ENCODE measurements at regions not wholly inside any gene's neighbourhood (a gene's known extent, or its start where the extent isn't known, plus 50 kb on each side); places are given as distances from the start of the nearest gene placed in this dataset.

GRCh38 chr22:49500076-49500460 lies 327.6 kb downstream of the BRD1 start:
- ChIA-PET CTCF (no interaction called here), POLR2A (no interaction called here)
- intact Hi-C loops (cut with micrococcal nuclease; ENCODE audit: unreplicated experiment), result no loop called here
- H3K36me3 ChIP-seq (ENCODE audit: control insufficient read depth, insufficient read depth, low read length), result no peaks in the 10 kb centered on the region
- in situ Hi-C loops (cut with HindIII; ENCODE audit: low pct_unique_long_range_greater_than_20kb, low sequenced_read_pairs), result no loop called here
- no peak for TF ChIP-seq POLR2AphosphoS5 (IDR thresholded peaks at IDR 0.05; ENCODE audit: low read depth, low read length)
- TF ChIP-seq TCF7L2 (IDR thresholded peaks at IDR 0.05; ENCODE audit: low read depth, low read length), result no peak
- no peak for TF ChIP-seq SIN3A (IDR thresholded peaks at IDR 0.05; ENCODE audit: borderline replicate concordance, insufficient read depth, low read depth, low read length)
- TF ChIP-seq, protein P1, sequence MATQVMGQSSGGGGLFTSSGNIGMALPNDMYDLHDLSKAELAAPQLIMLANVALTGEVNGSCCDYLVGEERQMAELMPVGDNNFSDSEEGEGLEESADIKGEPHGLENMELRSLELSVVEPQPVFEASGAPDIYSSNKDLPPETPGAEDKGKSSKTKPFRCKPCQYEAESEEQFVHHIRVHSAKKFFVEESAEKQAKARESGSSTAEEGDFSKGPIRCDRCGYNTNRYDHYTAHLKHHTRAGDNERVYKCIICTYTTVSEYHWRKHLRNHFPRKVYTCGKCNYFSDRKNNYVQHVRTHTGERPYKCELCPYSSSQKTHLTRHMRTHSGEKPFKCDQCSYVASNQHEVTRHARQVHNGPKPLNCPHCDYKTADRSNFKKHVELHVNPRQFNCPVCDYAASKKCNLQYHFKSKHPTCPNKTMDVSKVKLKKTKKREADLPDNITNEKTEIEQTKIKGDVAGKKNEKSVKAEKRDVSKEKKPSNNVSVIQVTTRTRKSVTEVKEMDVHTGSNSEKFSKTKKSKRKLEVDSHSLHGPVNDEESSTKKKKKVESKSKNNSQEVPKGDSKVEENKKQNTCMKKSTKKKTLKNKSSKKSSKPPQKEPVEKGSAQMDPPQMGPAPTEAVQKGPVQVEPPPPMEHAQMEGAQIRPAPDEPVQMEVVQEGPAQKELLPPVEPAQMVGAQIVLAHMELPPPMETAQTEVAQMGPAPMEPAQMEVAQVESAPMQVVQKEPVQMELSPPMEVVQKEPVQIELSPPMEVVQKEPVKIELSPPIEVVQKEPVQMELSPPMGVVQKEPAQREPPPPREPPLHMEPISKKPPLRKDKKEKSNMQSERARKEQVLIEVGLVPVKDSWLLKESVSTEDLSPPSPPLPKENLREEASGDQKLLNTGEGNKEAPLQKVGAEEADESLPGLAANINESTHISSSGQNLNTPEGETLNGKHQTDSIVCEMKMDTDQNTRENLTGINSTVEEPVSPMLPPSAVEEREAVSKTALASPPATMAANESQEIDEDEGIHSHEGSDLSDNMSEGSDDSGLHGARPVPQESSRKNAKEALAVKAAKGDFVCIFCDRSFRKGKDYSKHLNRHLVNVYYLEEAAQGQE (IDR thresholded peaks at IDR 0.05; ENCODE audit: insufficient read depth in 1 of 2, low read depth in 2 of 2, low read length in 1 of 2), result no peak
- TF ChIP-seq, protein P2, sequence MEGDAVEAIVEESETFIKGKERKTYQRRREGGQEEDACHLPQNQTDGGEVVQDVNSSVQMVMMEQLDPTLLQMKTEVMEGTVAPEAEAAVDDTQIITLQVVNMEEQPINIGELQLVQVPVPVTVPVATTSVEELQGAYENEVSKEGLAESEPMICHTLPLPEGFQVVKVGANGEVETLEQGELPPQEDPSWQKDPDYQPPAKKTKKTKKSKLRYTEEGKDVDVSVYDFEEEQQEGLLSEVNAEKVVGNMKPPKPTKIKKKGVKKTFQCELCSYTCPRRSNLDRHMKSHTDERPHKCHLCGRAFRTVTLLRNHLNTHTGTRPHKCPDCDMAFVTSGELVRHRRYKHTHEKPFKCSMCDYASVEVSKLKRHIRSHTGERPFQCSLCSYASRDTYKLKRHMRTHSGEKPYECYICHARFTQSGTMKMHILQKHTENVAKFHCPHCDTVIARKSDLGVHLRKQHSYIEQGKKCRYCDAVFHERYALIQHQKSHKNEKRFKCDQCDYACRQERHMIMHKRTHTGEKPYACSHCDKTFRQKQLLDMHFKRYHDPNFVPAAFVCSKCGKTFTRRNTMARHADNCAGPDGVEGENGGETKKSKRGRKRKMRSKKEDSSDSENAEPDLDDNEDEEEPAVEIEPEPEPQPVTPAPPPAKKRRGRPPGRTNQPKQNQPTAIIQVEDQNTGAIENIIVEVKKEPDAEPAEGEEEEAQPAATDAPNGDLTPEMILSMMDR (IDR thresholded peaks at IDR 0.05), result no peak
- H3K4me1 ChIP-seq (ENCODE audit: control insufficient read depth, insufficient read depth, low read length), result peaks cover 5% of the 10 kb centered on the region; the same call in 1 of the 2 replicates
- H3K4me3 ChIP-seq (ENCODE audit: low read depth in 2 of 2, low read length in 2 of 2), result no peak overlapping the region
- no peaks in the 10 kb centered on the region for H3K9me3 ChIP-seq (ENCODE audit: control insufficient read depth, insufficient read depth, low read depth, low read length)
- DNase-seq (ENCODE audit: low read depth, low spot score) (no peak), ATAC-seq (no peak)
- no peaks in the 10 kb centered on the region for H3K27me3 ChIP-seq (ENCODE audit: control insufficient read depth, insufficient read depth, low read length)
- BruUV-seq (replicated peaks), result no TSS peak
- no peak overlapping the region for H3K27ac ChIP-seq (ENCODE audit: low read length)

DNA sequence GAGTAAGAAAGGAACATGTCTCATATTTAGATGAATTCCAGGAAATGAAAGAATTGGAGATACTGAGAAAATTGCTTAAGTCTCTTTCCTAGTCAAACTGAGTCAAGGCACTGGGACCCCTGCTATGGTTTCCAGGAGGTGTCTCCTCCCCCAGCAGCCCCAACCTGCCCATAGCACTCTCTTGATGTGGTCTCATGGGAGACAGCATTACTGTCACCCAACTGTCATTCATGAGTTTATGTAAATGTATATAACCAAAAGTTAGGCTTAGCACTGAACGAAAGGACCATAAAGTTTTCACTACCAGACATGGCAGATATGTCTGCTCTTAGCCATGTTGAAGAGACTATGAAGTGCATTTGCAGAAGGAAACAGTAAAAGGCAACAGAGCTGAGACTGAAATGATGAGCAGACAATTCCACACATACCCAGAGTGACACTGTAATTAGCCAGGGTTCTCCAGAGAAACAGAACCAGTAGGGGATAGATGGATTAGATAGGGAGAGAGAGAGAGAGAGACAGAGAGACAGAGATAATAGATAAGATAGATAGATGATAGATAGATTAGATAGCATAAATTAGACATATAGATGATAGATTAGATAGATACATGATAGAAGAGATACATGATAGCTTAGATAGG lies 328.1 kb downstream of the BRD1 start:
- in situ Hi-C loops (cut with HindIII; ENCODE audit: low pct_unique_long_range_greater_than_20kb, low sequenced_read_pairs), result no loop called here
- intact Hi-C loops (cut with micrococcal nuclease; ENCODE audit: unreplicated experiment), result no loop called here
- no TSS peak for BruUV-seq (replicated peaks)
- Histone ChIP-seq H3K4me3 (ENCODE audit: low read depth in 2 of 2, low read length in 2 of 2) (no peak overlapping the region), H3K4me1 (ENCODE audit: control insufficient read depth, insufficient read depth, low read length) (peaks cover 5% of the 10 kb centered on the region; the same call in 1 of the 2 replicates), H3K9me3 (ENCODE audit: control insufficient read depth, insufficient read depth, low read depth, low read length) (no peaks in the 10 kb centered on the region), H3K36me3 (ENCODE audit: control insufficient read depth, insufficient read depth, low read length) (no peaks in the 10 kb centered on the region), H3K27ac (ENCODE audit: low read length) (no peak overlapping the region), H3K27me3 (ENCODE audit: control insufficient read depth, insufficient read depth, low read length) (no peaks in the 10 kb centered on the region)
- no peak for DNase-seq (ENCODE audit: low read depth, low spot score)
- ChIA-PET CTCF (no interaction called here), POLR2A (no interaction called here)
- TF ChIP-seq, protein P2 (IDR thresholded peaks at IDR 0.05), result no peak
- TF ChIP-seq TCF7L2 (IDR thresholded peaks at IDR 0.05; ENCODE audit: low read depth, low read length) (no peak), POLR2AphosphoS5 (IDR thresholded peaks at IDR 0.05; ENCODE audit: low read depth, low read length) (no peak), SIN3A (IDR thresholded peaks at IDR 0.05; ENCODE audit: borderline replicate concordance, insufficient read depth, low read depth, low read length) (no peak)
- no peak for ATAC-seq

Data from Panc1 (cell line).